Jurkat, Clone E6-1 (cell line): ENCODE measurements at regions not wholly inside any gene's neighbourhood (a gene's known extent, or its start where the extent isn't known, plus 50 kb on each side); places are given as distances from the start of the nearest gene placed in this dataset.

Experiments
- DNase-seq: peaks from one replicate; pipeline ENCODE4 v3.0.0-alpha.2; 2011; ENCODE audit warnings: low read depth, low spot score
- H3K4me3 ChIP-seq: 2 replicates; pipeline ENCODE4 v1.5.1; 2011; ENCODE audit warnings: mild to moderate bottlenecking, low read length, control low read depth, moderate library complexity

DNA sequence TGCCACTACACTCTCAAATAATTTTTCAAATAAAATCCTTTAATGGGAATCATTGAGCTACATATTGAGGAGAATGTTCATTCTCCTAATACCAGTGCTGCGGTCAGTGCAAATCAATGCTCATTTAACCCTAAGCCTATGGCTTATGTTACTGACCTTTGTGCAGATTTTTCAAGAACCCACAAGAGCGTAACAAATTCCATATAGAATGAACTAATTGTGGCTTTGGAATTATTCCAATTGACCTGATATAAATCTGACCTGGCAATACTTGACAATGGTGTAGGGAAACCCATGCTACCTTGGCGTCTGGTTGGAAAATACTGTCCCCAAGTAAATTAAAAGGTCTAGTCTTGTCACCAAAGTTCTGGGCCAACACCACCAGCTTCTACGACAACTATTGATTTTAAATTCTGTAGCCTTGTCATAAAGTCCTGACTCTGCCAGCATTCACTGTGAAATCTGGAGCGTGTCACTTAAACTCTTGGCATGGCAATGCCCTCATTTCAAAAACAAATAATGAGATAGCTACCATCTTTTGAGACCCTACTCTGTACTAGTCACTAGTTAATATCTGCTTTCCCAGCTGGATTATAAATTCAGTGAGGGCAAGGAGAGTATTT is 320.9 kb downstream of the AHR start:
- no peak for DNase-seq
- H3K4me3 ChIP-seq: no peak overlapping the region

DNA sequence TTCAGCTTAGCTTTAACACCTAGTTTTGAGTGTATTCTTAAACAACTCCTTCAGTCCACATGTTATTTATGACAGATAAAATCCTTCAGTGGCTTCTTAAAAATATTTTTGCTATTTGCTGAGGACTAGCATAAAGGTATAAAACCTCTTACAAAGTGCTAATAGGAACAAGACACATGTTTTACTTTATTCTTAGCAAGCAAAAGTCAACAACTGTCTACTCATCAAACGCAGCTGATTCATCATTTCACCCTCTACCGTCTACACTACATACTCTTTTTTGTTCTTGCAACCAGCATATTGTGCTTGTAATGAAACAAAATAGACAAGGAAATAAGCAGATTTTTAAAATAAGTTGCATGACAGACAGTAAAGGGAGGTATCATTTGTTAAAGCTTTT is 319.7 kb downstream of the SNX13 start:
- no peak overlapping the region for H3K4me3 ChIP-seq
- DNase-seq: no peak

DNA sequence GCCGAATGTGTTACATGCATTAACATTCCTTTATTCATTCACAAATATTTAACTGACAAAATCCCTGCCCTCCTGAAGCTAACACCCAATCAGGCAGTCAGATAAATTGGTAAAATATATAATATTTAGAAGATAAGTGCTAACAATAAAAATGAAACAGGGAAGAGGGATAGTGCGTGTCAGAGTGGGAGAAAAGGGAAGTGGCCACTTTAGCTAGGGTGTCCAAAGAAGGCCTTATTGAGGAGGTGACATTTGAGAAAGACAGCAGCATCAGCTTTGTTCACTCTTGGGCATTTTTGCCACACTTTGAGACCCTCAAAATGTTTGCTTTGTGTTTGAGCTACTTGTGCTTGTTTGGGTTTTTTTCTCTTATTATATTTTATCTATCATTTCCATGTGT is 317.8 kb downstream of the SNX13 start:
- no peak for DNase-seq
- H3K4me3 ChIP-seq: no peak overlapping the region

DNA sequence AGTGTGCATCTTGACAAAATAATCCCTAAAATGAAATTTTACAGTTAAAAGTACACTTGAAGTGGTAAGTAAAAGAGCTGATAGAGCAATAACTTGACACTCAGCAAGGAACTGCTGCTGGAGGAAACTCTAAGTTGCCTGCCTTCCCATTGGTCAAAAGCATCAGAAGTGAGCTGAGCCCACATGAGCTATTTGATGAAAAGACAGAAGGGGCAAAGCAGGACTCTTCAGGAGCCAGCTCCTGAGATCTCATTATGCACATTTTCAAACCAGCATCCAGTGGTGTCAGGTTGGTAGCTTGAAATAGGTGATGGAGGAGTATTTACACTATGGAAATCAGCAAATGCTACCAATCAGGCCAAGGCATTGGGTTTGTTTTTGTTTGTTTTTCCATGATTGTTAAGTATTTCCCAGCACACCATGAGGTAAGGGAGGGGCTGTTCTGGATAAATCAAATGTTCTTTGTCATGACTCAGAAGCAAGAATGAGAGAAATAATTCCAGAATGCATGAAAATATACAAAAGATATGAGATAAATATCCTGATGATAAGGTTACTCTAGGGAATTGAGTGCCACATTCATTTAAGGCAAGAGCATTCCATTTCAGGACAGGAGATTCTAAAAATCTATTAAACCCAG is 316.6 kb downstream of the SNX13 start:
- no peak overlapping the region for H3K4me3 ChIP-seq
- no peak for DNase-seq

DNA sequence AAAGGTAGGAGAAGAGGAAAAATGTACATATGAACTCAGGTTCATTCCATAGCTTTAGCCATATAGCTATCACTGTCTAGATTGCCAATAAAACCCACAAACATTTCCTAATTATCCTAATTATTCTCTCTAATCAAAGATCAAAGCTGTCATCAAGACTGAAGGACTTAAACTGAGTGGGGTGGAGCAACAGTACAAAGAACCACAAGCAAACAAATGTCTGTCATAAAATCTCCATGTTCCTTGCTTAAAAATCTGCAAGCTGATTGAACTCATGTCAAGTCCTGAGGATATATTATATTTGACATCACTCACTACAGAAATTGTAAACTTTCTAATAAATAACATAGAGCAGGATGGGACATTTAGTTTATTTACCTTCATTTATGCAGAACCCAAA is 315.9 kb downstream of the SNX13 start:
- DNase-seq: no peak
- H3K4me3 ChIP-seq: no peak overlapping the region

DNA sequence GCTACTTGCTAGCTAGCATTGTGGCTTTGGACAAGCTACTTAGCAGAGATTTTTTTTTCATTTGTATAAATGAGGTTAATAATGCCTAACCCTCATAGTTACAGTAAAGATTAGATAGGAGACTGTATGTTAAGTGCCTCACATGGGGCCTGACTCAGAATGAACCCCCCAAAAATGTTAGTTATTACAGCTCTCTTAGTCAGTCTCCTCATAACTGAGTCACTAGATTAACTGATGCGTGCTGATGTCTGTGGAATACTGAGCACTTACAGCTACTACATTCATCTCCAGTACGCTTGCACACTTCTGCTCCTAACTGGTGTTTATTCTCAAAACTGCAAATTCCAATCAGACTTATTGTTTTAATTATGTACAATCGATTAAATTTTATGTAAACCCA is 315.3 kb downstream of the SNX13 start:
- no peak overlapping the region for H3K4me3 ChIP-seq
- no peak for DNase-seq

DNA sequence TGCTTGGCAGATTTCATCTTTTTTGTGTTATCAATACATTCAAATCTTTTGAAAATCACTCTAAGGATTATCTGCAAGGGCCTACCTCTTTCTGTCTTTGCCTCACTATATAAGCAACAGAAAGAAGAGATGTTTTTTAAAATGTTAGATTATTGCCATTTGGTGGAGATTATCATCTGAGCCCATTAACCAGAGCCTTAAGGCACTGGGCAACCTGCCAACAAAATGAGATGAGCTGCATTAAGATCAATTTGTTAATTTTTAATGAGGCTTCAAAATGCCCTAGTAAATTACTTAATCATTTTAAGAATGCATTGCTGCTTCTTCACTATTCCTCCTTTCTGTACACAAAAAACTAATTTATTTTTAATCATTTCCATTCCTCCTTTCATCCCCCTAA is 314.1 kb downstream of the SNX13 start:
- H3K4me3 ChIP-seq: no peak overlapping the region
- DNase-seq: no peak

DNA sequence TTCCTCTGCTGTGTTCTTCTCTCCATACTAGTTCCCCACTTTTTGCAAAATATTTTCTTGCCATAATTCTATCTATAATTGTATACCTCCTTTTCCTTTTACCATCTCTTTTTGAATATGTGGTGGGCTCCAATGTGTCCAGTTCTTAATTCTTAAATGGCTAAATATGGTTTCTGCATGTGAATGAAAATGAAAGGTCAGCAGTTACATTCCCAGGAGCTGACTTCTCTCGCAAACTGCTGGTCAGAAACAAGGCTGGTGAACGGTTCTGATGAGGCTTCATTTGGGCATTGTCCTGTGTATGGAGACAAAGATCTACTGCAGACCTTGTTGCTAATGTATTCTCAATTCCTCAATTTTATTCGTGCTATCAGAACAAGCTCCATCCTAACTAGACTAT is 309.2 kb downstream of the SNX13 start:
- DNase-seq: no peak

DNA sequence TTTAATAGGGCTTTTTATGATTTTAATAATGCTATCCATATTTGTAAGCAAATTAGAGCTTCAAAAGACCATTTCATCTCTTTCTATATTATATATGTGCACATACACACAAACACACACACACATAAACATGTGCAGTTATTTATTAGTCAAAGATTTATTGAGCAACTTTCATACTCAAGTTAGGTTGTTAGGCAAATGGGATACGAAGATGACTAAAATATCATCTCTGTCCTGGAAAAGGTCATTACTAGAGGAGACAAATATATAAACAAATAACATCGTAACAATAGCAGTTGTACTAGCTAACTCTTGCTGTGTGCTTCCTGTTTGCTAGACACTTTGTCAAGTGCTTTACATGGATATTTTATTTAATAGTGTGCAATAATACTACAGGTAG is 307.9 kb downstream of the SNX13 start:
- no peak for DNase-seq
- H3K4me3 ChIP-seq: no peak overlapping the region

More for the DNA sequence above, 309.2 kb downstream of the SNX13 start:
- H3K4me3 ChIP-seq: no peak overlapping the region

DNA sequence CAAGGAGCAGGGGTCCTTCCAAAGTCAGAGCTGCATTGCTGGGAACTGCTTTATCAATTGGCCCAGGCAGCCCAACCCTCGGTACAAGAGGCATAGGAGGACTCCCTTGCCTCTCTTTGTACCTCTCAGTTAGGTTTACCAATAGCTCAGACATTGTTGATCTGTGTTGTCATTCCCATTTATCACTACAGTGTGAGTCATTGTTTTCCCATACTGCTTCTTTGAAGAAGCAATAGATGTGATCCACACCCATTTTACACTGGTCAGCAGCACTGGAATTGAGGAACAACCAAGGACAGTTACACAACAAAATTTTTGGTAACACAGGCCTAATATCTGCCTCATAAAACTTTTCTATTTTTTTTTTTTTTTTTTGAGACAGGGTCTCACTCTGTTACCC is 307.2 kb downstream of the SNX13 start:
- no peak for DNase-seq
- no peak overlapping the region for H3K4me3 ChIP-seq

DNA sequence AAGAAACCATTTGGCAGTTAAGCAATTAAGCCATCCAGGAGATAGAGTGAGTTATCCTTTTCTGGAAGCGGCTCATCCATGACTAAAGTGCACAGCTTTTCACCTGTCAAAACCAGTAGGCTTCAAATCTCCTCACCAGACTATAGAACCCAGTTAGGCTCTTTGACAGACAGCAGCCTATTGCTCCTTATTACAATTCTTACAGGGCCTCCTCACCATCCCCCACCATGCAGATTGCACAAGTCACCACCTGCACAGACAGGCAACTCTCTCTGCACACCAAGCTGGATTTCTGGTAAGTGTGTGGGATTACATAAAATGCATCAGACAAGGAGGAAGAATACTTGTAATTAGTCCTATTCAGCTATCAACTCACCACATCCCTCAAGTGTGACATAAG is 301.6 kb downstream of the SNX13 start:
- H3K4me3 ChIP-seq: no peak overlapping the region
- DNase-seq: no peak

DNA sequence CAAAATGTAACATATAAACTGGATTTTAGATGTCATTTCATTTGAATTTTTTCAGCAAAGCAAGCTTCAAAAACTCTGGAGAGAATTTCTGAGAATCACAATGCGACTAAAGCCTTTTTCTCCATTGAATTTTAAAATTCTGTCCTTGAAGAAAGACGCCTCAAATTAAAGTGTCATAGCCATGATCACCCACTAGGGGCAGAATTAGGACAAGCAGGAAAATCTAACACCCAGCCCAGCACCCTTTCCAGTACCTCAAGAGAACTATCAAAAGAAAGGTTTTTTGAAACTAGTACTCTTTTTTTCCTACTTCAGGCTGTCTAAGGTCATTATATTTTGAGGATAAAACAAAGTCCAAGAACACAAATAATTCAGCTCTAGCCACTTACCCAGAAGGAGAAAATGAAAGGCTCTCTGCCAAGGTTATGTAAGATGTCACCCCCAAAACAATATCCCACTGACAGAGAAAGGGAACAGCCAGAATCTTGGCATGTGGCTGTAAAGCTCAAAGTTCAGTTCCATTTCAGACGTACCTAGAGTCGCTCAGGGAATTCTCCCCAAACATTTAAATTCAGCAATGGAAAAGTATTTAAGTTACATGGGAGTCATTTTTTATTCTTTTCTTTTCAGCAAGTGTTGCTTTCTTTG is 299.4 kb downstream of the SNX13 start:
- DNase-seq: peak; percentile 32
- no peak overlapping the region for H3K4me3 ChIP-seq

DNA sequence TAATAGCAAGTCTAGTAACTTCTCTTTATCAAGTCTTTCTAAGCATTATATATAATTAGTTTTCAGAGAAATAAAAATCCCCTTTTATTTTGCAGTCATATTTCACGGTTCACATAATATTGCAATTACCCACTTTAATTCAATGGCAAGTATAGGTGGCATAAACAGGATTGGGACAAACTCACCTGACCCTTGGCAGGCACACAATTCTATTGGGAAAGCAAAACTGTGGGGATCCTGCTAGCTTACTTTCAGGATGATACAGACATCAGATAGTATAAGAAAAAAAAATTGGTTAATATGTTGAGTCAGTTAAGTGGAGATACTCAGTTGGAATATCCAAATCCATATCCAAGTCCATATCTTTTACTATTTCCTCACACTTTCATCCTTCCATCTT is 294.8 kb downstream of the SNX13 start:
- DNase-seq: no peak
- H3K4me3 ChIP-seq: no peak overlapping the region

DNA sequence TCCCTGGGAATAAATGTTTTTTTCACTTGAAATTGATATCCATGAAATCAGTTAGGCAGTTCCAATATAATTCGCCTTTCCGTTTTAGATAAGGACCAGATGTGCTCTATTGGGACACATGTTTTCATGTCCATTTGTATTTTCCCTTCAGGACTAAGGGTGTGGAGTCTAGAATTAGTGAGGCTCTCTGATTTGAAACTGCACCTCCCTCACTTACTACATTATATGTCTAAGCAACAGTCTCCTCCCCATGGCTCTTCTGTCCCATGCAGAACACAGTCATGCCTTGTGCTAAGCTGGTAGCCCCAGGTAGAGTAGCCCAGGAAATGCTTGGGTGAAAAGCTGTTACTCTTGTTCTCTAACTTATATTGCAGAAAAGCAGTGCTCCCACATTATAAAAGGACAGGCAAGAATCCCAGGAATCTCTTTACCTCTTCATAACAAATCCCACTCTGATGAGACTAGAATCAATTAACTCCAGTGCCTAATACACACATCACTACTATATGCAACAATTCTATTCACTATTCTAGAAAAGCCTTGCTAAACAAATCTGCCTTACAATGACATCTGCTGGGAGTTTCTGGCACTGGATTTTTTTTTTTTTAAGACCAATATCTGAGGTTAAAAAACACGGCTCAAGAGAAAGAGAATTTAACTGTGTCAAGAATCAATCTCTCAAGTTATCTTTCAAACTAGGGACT is 293.9 kb downstream of the SNX13 start:
- DNase-seq: no peak

DNA sequence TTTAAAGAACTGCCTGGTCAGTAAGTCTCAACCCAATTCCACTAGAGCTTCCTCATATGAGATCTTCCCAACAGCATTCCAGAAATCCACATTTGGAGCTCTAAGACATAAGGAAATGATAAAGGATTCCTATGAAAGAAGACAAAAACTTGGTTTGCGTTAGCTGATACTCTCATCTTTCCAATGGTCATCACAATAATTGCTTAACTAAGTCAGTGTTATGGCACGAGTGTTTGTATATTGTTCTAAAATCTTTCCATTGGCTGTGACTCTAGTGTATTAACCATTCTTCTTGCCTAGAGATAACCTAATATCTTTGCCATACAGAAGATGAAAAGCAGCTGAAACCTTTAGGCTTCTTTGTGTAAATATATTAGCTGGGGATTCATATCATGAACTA is 289.0 kb downstream of the SNX13 start:
- DNase-seq: no peak
- H3K4me3 ChIP-seq: no peak overlapping the region

More for the DNA sequence above, 293.9 kb downstream of the SNX13 start:
- no peak overlapping the region for H3K4me3 ChIP-seq

DNA sequence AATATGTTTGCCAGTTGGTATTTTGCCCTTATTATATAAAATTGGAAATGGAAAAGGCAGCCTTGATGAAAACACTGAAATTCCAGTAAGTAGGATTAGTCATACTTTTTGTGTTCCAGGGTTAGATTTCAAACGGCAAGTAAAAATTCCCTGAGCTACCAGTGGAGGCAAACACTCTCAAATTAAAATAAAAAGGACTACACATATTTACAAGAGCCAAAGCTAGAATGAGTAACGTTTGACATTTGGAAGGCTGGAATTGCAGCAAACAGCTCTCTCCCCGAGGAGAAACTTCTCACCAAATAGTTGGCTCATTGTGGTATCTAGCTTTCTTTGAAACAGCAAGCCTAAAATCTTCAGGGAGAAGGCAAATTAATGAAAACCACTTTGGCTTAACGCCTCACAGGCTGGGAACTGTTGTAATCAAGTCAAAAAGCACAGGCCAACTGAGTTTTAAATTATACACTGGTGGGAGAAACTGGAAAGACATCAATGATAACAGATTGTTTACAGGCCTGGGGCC is 288.4 kb downstream of the SNX13 start:
- DNase-seq: no peak

DNA sequence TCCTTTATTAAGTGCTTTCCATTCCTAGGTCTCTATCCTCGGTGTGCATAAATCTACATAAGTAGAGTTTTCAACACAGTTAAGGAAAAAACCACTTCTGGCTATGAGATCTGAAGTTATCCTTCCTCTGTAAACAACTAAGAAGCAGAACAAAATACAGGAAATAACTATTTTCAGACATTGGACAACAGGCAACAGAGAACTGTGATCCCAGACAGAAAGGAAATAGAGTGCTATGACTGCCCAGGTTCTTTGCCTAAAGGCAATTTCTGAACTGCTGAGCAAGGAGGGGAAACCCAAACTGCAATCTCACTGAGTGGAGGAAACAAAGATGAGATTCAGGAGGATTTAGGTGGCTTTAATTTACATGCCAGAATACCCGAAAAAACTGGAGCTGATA is 285.4 kb downstream of the SNX13 start:
- no peak overlapping the region for H3K4me3 ChIP-seq
- no peak for DNase-seq

More for the DNA sequence above, 288.4 kb downstream of the SNX13 start:
- no peak overlapping the region for H3K4me3 ChIP-seq

DNA sequence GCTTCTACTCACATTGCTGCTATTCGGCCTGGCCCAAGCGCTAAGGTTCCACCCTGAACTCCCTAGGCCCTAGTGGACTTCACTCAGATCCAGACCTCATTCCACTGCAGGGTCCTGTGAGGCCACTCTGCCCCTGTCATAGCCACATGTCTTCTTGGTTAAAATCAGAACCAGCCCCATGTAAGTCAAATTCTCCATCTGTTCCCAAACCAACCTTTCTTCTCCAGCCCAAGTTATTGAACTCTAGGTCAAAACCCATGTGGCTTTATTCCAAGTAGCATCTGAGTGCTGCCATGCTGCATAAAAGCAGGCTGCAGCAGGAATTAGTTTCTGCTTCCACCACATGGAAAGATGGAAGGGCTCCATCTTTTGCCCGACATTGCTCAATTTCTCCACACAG is 281.2 kb downstream of the SNX13 start:
- no peak for DNase-seq
- H3K4me3 ChIP-seq: no peak overlapping the region

DNA sequence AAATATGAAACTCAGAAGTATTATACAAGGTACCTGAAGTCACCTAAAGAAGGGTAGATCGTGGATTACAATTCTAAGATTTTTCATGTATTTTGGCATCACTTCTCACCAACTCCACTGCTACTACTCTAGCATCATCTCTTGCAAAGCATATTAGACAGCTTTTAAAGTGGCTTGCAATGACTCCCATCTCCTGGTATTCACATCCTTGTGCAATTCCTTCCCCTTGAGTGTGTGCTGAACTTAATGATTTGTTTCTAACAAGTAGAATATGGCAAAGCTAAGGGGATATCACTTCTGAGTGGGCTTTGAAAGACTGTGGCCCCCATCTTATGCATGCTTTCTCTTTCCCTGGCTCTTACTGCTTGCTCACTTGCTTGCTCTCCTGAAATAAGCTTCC is 280.2 kb downstream of the SNX13 start:
- no peak for DNase-seq
- H3K4me3 ChIP-seq: no peak overlapping the region

DNA sequence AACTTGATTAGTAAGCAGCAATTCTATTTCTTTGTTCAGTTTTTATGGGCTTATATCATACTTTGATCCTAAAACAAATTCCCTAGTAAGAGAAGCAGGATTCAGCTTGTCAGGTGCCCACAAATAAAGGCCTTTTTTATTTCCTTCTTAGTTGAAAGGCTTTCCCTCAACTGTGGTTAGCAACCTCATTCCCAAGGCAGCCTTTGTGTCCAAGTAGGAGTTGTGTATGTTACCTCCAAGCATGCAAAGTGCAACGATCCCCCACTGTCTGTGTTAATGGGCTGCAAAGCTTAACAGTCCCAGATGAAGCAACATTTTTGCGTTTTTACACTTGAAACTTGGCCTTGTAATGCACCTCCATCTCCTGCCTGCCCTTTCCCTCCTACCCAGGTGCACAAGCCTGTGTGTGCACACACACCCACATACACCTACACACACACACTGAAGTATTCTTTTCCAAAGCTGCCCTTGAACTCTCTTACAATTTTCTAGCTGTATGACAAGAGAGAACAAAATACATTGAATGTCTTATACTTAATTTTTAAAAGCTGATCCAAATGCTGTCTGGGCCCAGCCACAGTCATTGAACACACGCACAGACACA is 278.2 kb downstream of the SNX13 start:
- H3K4me3 ChIP-seq: no peak overlapping the region

More for the DNA sequence above, 278.2 kb downstream of the SNX13 start:
- no peak for DNase-seq
